ENCODE measurements at regions not wholly inside any gene's neighbourhood (a gene's known extent, or its start where the extent isn't known, plus 50 kb on each side); places are given as distances from the start of the nearest gene placed in this dataset.

- DNase-seq: no peak
These were observed 199.2 kb upstream of the TMC3 start for GRCh38 chr15:81573098-81573746.

DNA sequence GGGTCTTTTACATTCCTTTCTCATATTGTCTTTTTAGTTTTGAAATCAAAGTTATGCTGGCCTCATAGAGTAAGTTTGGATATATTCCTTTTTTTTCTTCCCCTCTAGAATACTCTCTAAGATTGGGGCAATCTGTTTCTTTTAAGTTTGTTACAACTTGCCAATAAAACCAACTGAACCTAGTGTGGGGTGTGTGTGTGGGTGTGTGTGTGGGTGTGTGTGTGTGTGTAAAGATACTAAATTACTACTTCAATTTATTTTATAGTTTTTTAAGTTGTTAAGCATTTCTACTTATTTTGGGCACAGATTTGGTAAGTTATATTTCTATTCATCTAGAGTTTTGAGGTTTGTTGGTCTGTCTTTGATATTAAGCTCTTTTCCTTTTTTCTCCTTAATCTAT, 198.2 kb upstream of the TMC3 start:
- DNase-seq: no peak

DNA sequence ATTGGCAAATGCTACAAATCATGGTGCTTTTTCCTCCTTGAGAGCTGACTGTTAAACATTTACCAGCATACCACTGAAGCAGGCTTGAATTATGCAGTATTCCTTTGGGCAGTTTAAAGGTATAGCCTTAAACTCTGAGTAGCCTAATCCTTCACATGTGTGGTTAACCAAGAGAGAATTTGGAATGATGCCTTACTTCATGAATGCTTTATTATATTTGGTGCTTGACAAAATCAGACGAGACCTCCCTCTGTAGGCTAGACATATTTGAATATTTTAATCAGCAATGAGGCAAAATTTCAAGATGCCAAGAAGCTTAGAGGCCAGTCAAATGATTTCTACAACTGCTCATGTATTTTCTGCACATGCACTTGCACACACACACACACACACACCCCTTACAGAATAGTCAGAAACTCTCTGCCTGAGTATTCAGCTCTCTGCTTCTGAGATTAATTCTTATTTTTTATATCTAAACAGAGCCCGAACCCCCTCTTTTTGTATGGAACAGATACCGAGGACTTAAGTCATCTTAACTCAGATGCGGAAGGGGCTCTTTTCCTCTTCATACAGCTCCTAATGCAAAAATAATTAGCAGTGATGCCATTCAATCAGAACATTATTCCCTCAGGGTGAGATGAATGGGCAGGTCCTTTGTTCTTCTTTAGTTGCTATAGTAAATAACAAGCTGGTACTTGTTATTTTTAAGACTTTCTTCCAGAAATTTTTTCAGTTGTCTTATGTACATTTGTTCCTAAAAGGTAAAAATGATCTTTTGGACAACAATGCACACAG, 195.5 kb upstream of the TMC3 start:
- DNase-seq: no peak

- DNase-seq: no peak
These were observed 193.9 kb upstream of the TMC3 start for GRCh38 chr15:81567924-81568323.

GRCh38 chr15:81562986-81563385, 189.0 kb upstream of the TMC3 start:
- DNase-seq: no peak

DNA sequence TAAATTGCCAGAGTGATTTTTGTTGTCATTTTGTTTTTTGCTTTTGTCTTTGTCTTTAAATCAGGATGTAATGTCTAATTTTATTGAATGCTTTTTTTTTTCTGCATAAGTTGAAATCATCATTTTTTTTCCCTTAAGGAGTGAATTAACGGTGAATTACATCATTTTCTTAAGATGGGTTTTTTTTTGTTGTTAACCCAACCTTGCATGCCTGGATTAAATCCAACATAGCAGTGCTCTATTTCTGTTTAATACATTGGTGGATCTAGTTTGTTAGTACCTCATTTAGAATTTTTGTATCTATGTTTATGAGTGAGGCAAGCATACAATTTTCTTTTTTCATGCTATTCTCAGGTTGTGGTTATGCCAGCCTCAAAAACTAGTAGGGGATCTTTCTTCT, 186.4 kb upstream of the TMC3 start:
- DNase-seq: no peak

GRCh38 chr15:81558056-81558455, 184.0 kb upstream of the TMC3 start:
- no peak for DNase-seq

- no peak for DNase-seq
These were observed 181.3 kb upstream of the TMC3 start for GRCh38 chr15:81555346-81555745.

- DNase-seq: no peak
These were observed 174.5 kb upstream of the TMC3 start for GRCh38 chr15:81548365-81549130.

DNA sequence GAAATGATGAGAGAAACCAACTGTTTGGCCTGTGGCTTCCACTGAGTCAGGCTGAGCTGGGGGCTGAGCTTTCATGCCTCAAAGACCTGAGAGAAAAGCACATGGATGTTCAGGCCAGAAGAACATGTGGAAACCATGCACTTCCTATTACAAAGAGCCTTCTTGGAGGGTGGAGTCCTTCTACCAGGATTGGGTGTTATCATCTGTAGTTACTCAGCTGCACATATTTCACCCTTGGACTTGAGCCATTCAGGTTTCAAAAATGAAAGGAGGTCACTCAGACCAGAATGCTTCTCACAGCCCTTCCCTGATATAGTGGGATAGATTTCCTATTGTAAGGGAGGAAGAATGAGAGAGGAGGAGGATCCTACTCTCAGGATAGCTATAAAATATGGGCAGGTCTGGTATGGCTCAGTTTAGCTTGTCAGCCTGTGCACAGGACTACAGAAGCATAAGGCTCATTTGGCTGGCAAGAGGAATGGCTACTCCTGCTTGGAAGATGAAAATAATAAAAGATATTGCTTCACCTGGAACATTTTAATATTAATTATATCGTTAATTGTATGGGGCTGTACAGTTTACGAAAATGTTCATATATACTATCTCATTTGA, 173.6 kb upstream of the TMC3 start:
- DNase-seq: no peak

DNA sequence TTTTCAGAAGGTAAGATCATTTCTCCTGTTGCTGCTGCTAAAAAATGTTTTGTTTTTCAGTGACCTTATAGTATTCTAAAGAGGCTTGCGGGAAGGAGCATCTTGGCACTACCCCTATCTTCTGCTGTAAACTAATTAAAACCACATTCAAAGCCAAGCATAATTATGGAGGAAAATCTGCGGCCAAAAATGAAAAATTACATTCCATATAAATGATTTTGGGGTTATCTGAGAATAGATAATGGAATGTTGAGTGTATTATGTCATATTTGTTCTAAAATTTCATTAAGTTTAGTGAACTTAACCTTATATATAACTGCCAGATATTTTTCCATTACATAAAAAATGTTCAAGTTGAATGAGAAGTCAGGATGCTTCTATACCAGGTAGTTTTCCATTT, 170.4 kb upstream of the TMC3 start:
- DNase-seq: no peak

DNA sequence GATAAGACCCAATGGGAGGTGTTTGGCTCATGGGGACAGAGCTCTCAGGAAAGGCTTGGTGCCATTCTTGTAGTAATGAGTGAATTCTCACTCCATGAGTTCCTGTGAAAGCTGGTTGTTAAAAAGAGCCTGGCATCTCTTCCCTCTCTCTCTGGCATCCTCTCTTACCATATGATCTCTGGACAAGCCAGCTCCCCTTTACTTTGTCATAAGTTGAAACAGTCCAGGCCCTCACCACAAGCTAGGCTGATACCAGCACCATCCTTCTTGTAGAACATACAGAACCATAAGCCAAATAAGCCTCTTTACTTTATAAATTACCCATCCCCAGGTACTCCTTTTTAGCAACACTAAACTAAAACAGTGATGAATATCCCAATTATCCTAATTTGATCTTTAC, 166.9 kb upstream of the TMC3 start:
- no peak for DNase-seq

GRCh38 chr15:81536356-81536755, 162.3 kb upstream of the TMC3 start:
- DNase-seq: no peak

- DNase-seq: no peak
These were observed 160.1 kb upstream of the TMC3 start for GRCh38 chr15:81534124-81534523.

GRCh38 chr15:81532001-81532400, 158.0 kb upstream of the TMC3 start:
- no peak for DNase-seq

- DNase-seq: no peak
These were observed 157.1 kb upstream of the TMC3 start for GRCh38 chr15:81531109-81531592.

GRCh38 chr15:81530271-81530691, 156.3 kb upstream of the TMC3 start:
- no peak for DNase-seq

DNA sequence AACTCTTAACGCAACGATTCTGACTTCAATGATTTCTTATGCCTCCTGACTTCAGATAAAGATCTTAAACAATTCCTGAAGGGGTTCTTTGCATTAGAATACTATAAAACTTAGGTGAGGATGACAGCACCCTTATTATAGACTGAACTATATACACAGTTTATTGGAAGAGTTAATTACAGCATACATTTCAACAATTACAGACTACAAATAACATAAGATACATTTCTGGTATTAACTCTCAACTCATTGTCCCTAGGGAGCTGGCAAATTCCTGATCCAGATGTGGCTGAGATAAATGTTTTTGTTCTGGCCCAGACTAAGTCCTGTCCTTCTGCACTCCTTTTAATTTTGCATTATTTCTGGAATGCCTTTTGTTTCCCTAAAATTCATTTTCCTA, 155.5 kb upstream of the TMC3 start:
- DNase-seq: no peak

- DNase-seq: no peak
These were observed 152.0 kb upstream of the TMC3 start for GRCh38 chr15:81526029-81526428.

- no peak for DNase-seq
These were observed 150.5 kb upstream of the TMC3 start for GRCh38 chr15:81524496-81524895.

GRCh38 chr15:81523867-81524266, 149.9 kb upstream of the TMC3 start:
- DNase-seq: no peak

DNA sequence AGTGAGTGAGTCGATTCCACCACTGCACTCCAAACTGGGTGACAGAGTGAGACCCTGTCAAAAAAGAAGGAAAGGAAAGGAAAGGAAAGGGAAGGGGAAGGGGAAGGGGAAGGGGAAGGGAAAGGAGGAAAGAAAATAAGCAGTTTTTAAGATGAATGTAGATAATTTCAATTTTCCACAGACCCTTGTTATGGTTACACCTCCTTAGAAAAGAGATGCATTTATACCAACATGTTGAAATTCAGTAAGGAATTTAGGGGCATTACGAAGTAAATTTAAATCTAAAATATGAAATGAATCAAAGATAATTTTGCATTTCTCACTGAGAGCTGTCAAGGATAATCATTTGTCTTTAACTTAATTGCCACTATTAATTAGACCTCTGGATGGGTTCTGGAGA, 146.5 kb upstream of the TMC3 start:
- no peak for DNase-seq

DNA sequence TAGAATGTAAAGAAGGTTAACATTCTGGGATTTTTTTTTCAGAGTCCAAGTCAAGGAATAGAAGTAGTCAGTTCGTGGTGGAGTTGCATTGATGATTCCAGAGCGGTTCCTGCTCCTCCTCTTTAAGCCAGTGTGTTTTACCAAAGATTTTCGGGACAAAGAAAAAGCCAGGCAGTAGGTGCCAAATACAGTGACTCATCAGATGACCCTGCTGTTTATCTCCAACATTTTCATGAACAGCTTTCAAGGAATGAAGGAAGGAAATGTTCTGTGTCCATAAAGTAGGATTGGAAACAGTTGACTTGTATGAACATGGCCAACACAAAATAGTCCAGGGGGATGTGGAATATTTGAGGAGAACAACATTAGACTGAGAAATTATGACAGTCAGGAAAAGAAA, 142.4 kb upstream of the TMC3 start:
- no peak for DNase-seq
